NCI-H2029 treated with DMSO at 0.1 percent for 48 hours (cell line): ENCODE measurements at regions not wholly inside any gene's neighbourhood (a gene's known extent, or its start where the extent isn't known, plus 50 kb on each side); places are given as distances from the start of the nearest gene placed in this dataset.

Source experiments
- DNase-seq: peaks from one replicate; lab custom pipeline; 2025; lab: John Stamatoyannopoulos, UW

DNA sequence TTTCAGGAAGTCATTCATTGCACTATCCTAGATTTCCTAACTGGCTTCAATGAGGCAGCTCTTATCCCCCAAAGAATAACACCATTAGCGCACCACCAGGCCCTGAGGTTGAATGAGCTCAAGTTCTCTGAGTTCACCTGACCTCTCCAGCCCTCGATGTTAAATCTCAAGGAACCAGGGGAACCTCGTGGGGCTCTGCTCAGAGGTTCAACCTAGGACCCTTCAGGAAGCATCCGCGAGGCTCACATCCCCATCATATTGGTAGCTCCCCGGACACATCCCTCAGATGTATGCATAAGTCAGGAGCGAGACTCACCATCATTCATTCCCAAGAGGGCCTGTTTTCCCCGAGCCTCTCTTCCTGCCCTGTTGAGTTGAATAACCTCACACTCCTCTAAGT lies 145.6 kb upstream of the KLHL29 start:
- DNase-seq = no peak

DNA sequence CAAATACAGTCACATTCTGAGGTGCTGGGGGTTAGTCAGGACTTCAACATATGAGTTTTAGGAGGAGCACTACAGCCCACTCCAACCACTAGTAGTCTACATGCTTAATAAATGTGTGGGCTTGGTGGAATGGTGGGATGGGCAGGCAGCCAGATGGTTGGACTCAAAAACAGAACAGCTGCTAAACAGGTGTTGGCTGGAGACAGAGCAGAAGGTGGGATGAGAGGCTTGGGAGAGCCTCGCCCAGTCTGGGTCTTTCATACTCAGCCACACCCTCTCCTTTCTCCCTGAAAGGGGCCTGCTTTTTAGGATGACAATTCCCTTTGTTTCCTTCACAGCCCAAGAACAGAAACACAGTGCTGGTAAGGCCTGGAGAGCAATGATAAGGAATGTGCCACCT lies 143.9 kb upstream of the KLHL29 start:
- no peak for DNase-seq

DNA sequence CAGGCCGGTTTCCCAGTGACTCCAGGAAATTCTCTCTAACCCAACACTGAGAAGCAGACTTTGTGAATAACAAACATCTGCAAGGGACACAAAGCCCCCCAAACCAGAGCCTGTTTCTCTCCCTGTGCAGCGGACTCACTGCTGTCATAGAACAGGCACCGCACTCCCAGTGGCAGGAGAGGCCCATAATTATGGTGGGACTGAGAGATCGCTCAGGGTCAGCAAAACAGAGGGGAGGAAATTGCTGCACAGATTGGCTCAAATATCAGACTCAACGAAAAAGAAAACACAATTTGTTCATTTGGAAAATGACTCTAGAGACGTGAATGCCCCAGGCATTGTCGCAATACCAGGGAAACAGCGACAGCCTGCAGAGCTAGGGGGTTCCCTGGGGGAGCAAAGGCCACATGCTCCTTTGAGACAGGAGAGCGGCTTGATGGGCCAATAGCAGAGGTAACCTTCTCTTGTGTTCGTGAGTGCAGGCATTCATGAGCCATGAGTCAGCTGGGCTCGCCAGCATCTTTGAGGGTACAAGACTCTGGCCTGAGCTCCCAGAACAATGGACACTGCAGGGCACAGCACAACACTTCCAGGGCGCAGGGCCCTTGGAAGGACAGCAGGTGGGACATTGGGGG lies 143.3 kb upstream of the KLHL29 start:
- DNase-seq = no peak

DNA sequence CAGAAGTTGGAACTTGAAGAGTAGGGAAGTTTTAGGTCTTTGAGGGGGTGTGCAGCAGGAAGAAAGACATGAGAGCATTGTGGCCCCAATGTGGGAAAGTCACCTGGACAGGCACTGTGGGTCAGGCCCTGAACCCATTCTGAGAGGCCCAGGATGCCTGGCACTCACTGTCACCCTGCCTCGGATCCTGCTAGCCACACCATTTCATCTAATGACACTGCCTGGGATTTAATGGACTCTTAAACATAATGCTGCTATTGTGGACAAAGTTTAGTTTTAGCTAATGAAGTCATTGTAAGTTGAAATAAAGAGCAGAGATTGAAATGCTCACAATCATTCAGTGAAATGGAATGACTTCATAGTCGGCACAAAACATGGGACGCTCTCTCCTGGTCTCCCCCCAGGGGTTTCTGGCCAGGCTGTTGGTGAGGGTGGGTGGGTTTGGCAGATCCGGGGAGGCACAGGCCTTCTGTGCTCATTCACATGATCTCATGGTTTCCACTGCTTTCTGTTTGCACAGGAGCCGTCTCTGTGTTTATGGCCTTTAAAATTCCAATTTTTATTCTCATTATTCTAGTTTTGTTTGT lies 141.8 kb upstream of the KLHL29 start:
- DNase-seq = no peak

DNA sequence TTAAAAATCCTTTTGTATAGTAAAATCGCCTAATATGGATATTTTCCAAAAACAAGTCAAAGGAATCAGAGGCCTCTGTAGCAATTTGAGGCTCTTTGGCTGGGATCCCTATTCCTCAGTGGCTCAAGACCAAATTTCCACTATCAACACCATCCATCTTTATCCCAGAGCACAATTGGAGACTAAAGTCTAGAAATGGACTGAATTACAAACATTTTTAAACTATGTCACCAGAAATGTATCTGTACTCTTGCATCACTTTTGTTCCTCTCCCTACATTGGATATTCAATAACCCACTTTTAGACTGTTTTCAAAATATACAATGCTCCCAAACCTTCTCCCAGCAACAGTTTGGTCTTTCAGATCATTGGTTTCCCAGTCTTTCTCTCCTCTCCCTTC lies 140.4 kb upstream of the KLHL29 start:
- no peak for DNase-seq

DNA sequence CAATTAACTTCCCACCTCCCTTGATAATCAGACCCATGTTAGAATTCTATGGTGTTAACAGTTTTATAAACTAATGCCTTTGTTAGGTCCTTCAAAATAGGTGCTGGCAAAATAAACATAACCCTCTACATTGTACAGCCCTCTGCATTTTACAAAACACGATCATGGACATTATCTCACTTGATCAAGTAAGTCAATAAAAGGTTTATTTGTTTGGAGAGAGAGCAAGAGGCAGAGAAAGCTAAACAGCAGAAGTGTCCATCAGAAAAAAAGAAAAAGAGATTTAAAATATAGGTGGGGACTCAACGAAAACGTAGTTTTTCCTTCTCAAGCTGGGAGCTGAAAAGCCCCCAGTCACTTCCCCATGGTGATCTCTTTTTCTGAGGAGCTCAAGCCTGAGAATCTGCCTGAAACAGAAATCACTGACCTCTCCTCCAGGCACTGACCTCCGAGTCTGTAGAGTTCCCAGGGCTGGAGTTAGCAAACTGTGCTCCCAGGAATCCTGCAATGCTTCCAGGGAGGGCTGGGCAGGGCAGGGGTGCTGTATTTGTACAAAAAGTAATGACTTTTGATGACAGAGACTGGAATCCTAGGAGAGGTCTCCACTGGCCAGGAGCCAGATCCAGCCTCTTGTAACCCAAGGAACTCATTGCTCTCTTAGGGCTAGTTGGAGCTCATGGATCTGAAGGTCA lies 137.8 kb upstream of the KLHL29 start:
- no peak for DNase-seq

DNA sequence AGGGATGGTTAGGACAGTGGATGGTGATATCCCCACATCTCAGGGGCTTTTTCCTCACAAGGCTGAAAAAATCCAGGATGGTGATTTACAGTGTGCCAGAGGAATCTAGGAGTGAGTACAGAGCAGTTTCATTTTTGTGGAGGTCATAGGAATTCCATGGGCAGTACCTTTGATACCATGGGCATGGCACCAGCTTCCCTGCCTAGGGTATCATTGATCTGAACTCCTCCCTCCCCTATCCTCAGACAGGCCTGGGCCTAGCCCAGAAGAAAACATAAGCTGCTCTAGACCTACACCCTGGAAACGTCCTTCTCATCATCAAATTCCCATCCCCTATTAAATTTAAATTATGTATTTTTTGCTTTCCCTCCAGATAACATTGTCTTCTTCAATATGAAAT lies 136.3 kb upstream of the KLHL29 start:
- DNase-seq = no peak

DNA sequence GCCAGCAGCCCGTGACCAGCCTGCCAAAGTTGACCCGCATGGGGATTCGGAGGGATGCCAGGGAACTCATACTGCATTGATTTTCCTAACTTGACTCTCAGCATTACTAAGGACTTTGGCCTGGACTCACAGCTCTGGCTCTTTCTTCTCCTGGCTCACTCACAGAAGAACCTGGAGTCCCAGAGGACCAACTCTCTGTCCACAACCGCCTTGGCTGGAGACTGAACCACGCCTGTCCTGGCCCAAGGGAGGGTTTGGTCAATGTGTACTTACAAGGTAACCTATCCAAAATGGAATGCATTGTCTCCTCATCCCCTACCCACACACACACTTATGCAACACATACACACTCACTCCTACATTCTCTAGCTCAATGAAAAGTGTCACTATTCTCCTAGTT lies 135.6 kb upstream of the KLHL29 start:
- DNase-seq = no peak

DNA sequence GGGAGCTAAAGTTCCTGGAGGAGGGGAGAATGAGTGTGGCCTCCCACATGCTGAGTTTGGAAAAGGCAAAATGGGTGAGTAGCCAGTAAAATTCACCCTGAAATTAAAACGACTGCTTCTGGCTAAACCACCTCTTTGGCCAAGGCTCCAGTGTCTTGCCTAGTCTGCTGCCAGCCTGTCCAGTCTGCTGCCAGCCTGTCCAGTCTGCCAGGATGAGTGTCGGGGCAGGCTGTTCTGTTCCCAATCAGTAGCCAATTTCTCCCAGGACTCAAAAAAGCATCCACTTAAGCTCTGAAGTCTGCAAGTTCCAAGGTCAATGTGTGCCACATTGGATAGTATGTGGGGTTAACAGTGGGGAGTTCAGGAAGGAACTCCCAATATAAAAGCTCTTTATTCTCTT lies 134.6 kb upstream of the KLHL29 start:
- DNase-seq = no peak

DNA sequence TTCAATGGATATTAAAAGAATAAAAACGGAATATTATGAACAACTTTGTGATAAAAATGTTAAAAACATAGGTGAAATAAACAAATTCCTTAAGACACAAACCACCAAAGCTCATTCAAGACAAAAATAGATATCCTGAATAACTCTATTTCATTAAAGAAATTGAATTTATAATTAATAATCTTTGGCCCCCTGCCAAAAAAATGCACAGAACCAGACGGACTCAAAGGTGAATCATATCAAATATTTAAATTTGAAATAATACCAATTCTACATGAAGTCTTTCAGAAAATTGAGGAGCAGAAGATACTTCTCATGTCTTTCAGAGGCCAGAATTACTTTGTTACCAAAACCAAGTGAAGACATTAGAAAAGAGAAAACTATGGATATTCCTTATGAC lies 128.3 kb upstream of the KLHL29 start:
- no peak for DNase-seq

DNA sequence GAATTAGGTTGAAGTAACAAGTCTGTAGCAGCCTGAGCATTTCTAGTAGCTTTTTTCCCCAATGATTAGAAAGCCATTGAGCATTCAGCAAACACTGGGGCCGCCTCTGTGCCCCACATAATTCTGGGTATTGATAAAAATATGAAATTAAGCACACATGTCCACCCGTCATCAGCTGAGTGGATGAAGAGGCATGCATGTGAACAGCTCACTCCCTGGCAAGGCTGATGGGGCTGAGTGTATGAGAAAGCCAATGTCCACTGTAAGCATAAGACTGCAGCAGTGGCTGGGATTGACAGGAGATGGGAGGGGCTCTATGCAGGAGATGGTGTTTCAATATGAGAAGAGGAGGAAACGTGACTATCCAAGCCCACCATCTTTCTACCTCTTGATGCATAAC lies 124.4 kb upstream of the KLHL29 start:
- no peak for DNase-seq

DNA sequence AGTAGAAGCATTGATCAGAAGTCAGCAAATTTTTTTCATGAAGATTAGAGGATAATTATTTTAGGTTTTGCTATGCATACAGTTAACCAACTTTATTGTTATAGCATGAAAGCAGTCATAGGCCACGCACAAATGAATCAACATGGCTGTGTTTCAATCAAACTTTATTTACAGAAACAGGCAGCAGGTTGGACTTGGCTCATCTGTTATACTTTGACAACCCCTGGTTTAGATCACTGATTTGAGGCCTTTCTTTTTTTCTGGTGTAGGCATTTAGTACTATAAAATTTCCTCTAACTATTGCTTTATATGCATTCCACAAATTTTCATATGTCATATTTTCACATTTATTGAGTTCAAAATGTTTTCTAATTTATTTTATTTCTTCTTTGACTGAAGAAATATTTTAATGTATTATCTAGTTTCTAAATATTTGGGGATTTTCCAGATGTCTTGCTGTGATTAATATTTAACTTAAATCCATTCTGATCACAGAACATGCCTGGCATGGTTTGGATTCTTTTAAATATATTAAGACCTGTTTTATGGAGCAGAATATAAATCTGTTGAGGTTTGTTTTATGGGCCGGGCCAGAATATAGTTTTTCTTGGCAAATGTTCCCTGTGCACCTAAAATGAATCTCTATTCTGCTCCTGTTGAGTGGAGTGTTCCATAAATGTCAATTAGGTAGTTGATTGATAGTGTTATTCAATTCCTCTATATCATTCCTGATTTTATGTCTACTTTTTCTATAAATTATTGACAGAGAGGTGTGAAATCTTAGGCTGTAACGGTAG lies 116.3 kb upstream of the KLHL29 start:
- DNase-seq = no peak

DNA sequence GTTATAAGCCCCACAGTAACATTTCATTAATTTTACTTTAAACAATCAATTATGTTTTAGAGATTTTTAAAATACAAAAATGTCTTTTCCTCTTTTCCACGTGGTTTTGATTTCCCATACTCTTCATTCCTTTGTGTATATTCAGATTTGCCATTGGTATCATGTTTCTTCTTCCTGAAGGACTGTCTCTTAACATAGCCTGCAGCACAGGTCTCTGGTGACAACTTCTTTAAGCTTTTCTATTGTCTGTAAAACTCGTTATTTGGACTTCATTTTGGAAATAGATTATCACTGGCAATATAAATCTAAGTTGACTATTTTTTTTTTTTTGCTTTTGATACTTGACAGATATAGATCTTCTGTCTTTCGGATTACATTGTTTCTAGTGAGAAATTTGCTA lies 115.2 kb upstream of the KLHL29 start:
- DNase-seq = no peak

DNA sequence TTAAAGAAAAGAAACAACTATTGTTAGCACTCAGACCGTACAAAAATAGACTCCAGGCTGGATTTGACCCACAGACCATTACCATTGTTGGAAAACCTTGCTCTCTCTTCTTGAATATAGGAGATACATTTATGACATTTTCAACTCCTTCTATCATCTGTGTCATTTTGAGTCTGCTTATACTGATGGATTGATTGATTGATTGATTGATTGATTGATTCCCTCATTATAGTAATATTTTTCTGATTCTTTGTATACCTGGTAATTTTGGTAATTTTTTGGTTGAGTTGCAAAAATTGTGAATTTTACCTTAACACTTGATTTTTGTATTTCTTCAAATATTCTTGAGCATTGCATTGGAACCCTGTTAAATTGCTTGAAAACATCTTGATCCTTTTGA lies 114.2 kb upstream of the KLHL29 start:
- DNase-seq = no peak

DNA sequence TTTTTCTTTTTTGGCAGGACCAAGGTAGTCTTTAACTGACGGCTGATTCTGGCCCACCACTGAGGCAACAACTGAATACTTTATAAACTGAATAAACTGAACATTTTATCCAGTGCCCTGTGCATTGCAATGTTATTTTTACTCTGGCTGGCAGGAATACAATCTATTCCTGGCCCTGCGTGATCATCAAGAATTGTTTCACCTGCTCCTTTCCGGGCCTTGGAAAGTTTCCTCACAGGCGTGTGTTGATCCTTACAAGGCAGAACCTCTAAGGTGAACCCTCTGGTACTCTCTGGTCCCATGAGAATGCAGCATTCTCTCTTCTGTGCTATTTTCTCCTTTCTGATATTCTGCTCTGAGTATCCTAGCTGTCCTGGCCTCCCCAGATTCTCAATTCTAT lies 113.7 kb upstream of the KLHL29 start:
- DNase-seq = no peak

DNA sequence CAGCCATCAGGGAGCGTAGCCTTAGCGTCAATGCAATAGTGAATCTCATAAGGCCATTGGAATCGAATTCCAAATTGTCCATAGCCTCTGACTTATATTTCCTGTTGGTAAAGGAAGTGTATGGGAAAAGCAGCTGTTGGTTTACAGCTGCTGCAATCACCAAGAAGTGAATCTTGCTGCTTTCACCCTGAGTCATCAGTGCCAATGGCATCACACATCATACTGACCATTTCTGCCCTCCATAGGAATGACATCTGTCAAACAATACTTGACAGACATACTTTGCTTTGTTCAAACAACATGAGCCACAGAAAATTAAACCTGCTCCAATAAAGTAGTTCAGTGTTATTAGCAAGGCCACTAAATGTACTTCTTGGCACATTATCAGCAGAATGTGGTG lies 111.2 kb upstream of the KLHL29 start:
- DNase-seq = no peak

DNA sequence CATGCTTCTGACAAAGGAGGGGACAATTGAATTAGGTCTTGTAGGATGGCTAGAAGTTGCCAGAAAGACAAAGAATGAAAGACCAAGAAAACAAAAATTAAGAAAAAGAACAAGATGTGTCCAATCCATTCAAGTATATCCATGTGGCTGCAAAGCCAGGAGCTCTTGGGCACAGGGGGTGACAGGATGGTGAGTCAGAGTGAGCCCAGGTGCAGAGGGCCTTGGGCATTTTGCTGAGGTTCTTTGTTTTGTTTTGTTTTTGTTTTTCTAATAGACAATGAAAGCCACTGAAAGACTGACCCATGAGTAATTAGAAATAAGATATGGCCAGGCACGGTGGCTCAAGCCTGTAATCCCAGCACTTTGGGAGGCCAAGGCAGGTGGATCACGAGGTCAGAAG lies 104.6 kb upstream of the KLHL29 start:
- DNase-seq = no peak

DNA sequence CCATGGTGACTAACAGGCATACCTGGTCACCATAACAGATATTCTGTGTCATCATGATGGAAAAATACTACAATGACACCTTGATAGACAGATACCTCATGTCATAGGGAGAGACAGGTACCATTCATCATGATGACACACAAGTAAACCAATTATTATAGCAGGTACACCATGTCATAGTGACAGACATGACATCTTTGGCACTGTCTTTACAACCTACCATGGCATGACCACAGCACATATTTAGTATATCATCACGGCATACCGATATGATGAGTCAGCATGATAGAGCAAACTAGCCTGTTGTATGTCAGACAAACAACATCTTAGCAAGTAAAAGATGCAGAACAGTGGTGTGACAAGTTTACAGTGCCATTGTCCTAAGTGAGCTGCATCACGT lies 101.3 kb upstream of the KLHL29 start:
- DNase-seq = no peak

DNA sequence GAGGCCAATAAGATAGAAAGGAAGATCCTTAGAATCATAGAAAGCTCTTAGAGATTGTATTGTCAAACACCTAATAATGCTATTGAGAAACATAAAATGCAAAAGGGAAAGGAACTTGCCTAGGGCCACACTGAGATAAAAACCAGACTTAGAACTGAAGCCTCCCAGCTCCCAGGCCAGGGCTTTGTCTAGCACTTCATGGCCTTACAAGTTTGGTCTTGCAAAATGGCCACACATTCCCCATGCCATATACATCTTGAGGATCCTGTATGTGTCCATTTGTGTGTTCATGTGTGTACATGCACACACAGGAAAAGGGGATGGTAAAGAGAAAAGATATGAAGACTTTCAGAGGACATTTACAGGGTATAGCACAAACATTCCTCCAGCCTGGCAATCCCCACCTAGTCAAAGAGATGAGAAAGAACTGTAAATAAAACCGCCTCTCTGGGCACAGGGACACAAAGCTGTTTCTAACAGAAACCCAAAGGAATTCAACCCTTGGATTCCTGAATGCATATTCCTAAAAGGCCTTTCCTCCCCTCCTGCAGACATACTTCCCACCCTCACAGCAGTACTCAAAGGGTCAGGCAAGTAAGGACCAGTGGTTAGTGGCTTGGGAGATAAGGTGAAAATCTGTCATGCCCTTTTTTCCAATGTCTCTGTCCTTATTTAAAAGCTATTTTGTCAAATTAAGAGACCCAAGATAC lies 99.7 kb upstream of the KLHL29 start:
- no peak for DNase-seq

DNA sequence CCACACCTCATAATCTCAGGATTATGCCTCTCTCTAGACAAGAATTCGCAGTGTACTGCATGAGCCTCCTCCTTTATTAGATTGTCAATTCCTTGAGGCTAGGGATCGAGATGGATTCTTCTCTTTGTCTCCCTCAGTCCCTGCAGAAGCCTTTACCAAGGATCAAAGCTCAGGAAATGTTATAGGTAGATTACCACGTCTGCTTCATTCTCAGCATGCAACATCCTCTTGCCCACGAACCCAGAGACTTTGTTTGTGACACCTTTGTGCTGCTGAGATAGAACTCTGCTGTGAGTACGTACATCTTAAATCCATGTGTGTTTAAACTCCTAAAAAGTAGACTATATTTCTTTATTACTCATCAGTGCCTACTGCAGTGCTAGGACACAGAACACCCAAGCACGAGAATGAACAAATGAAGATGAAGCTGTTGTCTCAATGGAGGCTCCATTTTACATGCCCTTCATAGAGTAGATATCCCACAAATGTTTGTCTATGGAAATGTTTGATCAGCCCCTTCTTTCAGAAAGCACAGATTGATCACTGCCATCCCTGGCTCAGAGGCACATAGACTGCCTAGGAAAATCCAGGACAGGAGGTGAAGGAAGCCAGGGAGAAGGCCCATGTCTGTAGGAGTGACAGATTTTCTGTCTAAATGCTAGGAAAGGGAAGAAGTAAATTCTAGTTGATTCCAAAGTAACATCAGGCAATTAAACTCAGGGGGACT lies 98.8 kb upstream of the KLHL29 start:
- no peak for DNase-seq
